Calu3 (cell line): ENCODE measurements at regions not wholly inside any gene's neighbourhood (a gene's known extent, or its start where the extent isn't known, plus 50 kb on each side); places are given as distances from the start of the nearest gene placed in this dataset.

Experiments
- BruUV-seq: library from RNA; stranded (reverse); fragments of 400-500 nt; replicated peaks from 2 replicates; lab custom pipeline; 2021; lab: Mats Ljungman, UMichigan
- CTCF ChIA-PET: fragments of 300-600 bp; sonication (Branson Sonifier 250); formaldehyde crosslinking; loops from one replicate; lab custom pipeline; 2022; ENCODE audit warnings: antibody characterized with exemption; lab: Charles Lee
- DNase-seq: peaks from one replicate; pipeline ENCODE4 v3.0.0; 2022
- H3K27ac Mint-ChIP-seq: one replicate; pipeline ENCODE4 v1.8.0; 2022; ENCODE audit warnings: mixed read lengths; ENCODE audit not compliant: unreplicated experiment
- H3K27me3 Mint-ChIP-seq: one replicate; pipeline ENCODE4 v1.8.0; 2022; ENCODE audit warnings: mixed read lengths; ENCODE audit not compliant: unreplicated experiment
- H3K36me3 Mint-ChIP-seq: one replicate; pipeline ENCODE4 v1.8.0; 2022; ENCODE audit warnings: mild to moderate bottlenecking, moderate library complexity, mixed read lengths; ENCODE audit not compliant: insufficient read depth, unreplicated experiment
- H3K4me1 Mint-ChIP-seq: one replicate; pipeline ENCODE4 v1.8.0; 2022; ENCODE audit warnings: mild to moderate bottlenecking, low read depth, mixed read lengths; ENCODE audit not compliant: unreplicated experiment
- H3K4me3 Mint-ChIP-seq: one replicate; pipeline ENCODE4 v1.8.0; 2022; ENCODE audit warnings: mild to moderate bottlenecking, low read depth, moderate library complexity, mixed read lengths; ENCODE audit not compliant: unreplicated experiment
- H3K9me3 Mint-ChIP-seq: one replicate; pipeline ENCODE4 v1.8.0; 2022; ENCODE audit warnings: low read depth, mixed read lengths; ENCODE audit not compliant: unreplicated experiment
- intact Hi-C: fragments of 100-400 bp; cut with micrococcal nuclease; formaldehyde crosslinking; loops from one replicate; pipeline ENCODE4 v1.10.0; 2022; ENCODE audit not compliant: unreplicated experiment
- TF ChIP-seq, protein P1 (sequence below): fragments of 200-600 bp; IDR thresholded peaks from one replicate; pipeline ENCODE4 v1.8.0; 2022; ENCODE audit warnings: antibody characterized with exemption; ENCODE audit not compliant: unreplicated experiment

DNA sequence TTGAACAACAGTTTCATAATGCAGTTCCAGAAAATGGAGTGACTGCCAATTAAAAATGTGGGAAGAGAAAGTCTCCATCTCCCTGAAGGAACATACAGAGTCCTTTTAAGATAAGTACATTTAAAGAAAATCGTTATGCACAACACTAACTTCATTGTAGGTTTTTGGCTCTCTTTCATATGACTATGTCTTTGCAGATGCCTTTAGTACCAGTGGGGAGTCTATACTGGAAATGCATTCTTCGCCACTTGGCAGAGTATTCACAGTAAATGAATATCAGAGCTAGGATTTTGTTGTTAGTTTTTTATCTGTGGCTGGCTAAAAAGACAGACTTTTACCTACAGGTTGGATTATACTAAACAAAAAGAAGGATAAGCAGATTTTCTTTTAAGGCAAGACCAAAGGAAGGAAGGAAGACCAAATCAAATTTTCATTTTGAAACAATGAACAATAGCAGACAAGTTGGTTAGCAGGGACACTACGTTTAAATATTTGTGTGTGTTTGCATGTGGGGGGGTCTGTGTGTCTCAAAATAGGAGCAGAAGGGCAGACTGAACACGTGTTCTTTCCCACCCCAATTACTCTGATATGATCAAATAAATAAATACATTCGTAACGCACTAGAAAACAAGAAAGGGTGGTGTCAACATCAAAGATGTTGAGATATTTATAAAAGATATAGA, 124.5 kb downstream of the BTG1 start:
- H3K4me3 Mint-ChIP-seq: no peak overlapping the region
- no peaks in the 10 kb centered on the region for H3K27me3 Mint-ChIP-seq
- TF ChIP-seq, protein P1, sequence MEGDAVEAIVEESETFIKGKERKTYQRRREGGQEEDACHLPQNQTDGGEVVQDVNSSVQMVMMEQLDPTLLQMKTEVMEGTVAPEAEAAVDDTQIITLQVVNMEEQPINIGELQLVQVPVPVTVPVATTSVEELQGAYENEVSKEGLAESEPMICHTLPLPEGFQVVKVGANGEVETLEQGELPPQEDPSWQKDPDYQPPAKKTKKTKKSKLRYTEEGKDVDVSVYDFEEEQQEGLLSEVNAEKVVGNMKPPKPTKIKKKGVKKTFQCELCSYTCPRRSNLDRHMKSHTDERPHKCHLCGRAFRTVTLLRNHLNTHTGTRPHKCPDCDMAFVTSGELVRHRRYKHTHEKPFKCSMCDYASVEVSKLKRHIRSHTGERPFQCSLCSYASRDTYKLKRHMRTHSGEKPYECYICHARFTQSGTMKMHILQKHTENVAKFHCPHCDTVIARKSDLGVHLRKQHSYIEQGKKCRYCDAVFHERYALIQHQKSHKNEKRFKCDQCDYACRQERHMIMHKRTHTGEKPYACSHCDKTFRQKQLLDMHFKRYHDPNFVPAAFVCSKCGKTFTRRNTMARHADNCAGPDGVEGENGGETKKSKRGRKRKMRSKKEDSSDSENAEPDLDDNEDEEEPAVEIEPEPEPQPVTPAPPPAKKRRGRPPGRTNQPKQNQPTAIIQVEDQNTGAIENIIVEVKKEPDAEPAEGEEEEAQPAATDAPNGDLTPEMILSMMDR: no peak
- peaks cover 3% of the 10 kb centered on the region for H3K9me3 Mint-ChIP-seq
- DNase-seq: no peak
- H3K4me1 Mint-ChIP-seq: peaks cover 12% of the 10 kb centered on the region
- H3K27ac Mint-ChIP-seq: no peak overlapping the region
- CTCF ChIA-PET: no interaction called here
- no TSS peak for BruUV-seq
- intact Hi-C loops: no loop called here
- no peaks in the 10 kb centered on the region for H3K36me3 Mint-ChIP-seq

DNA sequence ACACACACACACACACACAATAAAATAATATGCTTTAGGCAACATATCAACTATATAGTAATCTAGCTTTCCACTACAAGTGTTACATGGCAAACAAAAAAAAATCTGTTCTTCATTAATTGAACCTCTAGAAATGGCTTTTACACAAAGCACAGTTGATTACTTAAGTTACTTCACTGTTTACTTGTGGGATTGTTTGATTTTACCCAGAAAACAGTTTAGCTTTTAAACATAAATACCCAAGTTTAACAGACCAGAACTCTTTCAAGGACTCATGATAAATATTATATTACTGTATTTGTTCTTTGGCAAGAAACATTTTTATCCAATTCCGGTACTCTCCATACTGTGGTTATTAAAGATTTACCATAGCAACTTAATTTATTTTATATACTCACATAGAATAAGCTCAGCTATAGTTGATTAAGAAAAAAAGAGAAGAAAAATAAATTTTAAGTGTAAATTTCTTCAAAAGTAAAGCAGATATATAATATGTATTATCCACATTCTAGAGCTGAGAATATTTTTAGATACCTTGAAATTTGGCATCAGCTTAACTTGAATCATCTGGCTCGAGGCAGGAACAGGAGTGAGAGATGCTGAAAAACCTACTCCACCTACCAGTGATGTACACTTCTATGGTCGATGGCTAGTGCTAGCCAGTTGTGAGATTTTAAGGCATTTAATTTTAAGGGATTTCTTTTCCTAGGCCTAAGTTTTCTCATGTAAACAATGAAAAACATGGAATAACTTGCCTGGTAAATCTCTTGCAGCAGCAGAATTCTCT, 126.0 kb downstream of the BTG1 start:
- H3K36me3 Mint-ChIP-seq: no peaks in the 10 kb centered on the region
- TF ChIP-seq, protein P1: no peak
- H3K4me3 Mint-ChIP-seq: no peak overlapping the region
- no peaks in the 10 kb centered on the region for H3K27me3 Mint-ChIP-seq
- no peak overlapping the region for H3K27ac Mint-ChIP-seq
- CTCF ChIA-PET: no interaction called here
- intact Hi-C loops: no loop called here
- DNase-seq: no peak
- H3K9me3 Mint-ChIP-seq: peaks cover 3% of the 10 kb centered on the region
- H3K4me1 Mint-ChIP-seq: peaks cover 12% of the 10 kb centered on the region
- no TSS peak for BruUV-seq

DNA sequence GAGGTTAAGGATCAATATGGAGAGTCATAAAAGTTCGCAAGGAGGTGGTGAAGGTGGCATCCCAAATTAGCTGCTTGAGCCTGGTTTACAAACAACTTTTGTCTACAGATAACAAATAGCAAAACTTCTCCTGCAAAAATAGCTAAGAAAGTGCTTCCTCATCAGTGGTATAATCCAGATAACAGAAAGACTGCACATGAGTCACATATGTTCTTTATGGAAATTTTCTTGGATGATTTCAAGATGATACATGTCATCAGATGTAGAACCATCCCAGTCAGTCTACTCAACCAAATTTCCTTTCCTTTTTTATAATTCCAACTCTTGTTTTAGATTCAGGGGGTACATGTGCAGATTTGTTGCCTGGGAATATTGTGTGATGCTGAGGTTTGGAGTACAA, 133.0 kb downstream of the BTG1 start:
- H3K36me3 Mint-ChIP-seq: no peaks in the 10 kb centered on the region
- no peak for DNase-seq
- H3K27ac Mint-ChIP-seq: no peak overlapping the region
- no peaks in the 10 kb centered on the region for H3K27me3 Mint-ChIP-seq
- TF ChIP-seq, protein P1: no peak
- no peaks in the 10 kb centered on the region for H3K4me1 Mint-ChIP-seq
- no peak overlapping the region for H3K4me3 Mint-ChIP-seq
- intact Hi-C loops: no loop called here
- no peaks in the 10 kb centered on the region for H3K9me3 Mint-ChIP-seq
- BruUV-seq: no TSS peak
- CTCF ChIA-PET: no interaction called here

DNA sequence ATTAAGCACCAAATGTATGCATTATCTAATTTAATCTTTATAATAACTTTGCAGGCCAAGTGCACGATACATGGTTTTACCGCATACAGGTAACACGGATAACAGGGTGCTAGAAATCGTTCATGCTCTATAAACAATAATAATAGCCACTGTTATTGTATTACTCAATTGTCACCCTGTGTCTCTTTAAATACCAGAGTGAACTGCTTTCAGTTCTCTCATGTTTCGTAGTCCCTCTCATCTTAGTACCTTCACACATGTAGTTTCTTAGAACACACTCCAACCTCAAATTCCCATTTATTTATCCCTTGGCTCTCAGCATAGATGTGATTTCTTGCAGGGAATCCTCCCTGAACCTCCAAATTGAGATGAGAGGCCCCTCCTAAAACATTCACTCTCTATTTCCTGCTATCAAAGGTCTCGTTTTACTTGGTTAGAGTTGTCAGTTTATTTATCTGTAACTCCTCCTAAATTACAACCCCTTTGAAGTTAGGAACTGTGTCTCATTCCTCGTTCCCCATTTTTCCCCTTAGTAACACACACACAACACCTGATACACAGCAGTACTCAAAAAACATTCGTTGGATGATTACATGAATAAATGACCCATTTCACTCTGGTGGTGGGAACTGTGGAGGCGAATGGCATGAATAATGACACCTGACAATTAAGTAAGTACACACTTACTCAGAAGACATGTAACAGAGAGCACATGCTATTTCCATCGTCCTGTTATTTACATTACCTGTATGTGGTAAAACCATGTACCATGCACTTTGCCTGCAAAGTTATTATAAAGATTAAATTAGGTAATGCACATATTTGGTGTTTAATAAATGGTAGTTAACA, 134.6 kb downstream of the BTG1 start:
- Mint-ChIP-seq H3K9me3 (no peaks in the 10 kb centered on the region), H3K27ac (no peak overlapping the region), H3K4me3 (no peak overlapping the region), H3K36me3 (no peaks in the 10 kb centered on the region), H3K27me3 (no peaks in the 10 kb centered on the region), H3K4me1 (no peaks in the 10 kb centered on the region)
- intact Hi-C loops: no loop called here
- TF ChIP-seq, protein P1: no peak
- no peak for DNase-seq
- BruUV-seq: no TSS peak
- CTCF ChIA-PET: interaction anchor here (1.3 kb wide), 1 partner anchor 59 kb away, joined by 3 read pairs; no protein-coding TSS in a partner anchor
